ENCODE measurements at regions not wholly inside any gene's neighbourhood (a gene's known extent, or its start where the extent isn't known, plus 50 kb on each side); places are given as distances from the start of the nearest gene placed in this dataset.

- Histone ChIP-seq H3K9me3 (replicated peaks; ENCODE audit: control insufficient read depth, insufficient read depth, low read length) (no peaks in the 10 kb centered on the region), H3K36me3 (ENCODE audit: control insufficient read depth in 2 of 2, insufficient read depth in 2 of 2, low read length in 1 of 2) (no peaks in the 10 kb centered on the region), H4K20me1 (ENCODE audit: control insufficient read depth, insufficient read depth) (no peaks in the 10 kb centered on the region), H3K27ac (ENCODE audit: control insufficient read depth, insufficient read depth) (no peak overlapping the region), H3K79me2 (ENCODE audit: control insufficient read depth, insufficient read depth, low read length) (no peaks in the 10 kb centered on the region), H3K4me3 (no peak overlapping the region), H3K4me1 (ENCODE audit: control insufficient read depth, insufficient read depth, low read length) (no peaks in the 10 kb centered on the region), H2AFZ (ENCODE audit: control insufficient read depth, low read depth, low read length) (no peak overlapping the region), H3K27me3 (replicated peaks in 1 of 2; ENCODE audit: control insufficient read depth in 2 of 2, insufficient read depth in 2 of 2, low read length in 1 of 2) (peaks cover 1 to 8% of the 10 kb centered on the region in 2 experiments; a peak in 3 of 4 replicates), H3K9ac (ENCODE audit: control insufficient read depth, insufficient read depth, low read length) (no peak overlapping the region), H3K4me2 (ENCODE audit: control insufficient read depth, insufficient read depth) (no peak overlapping the region)
- intact Hi-C loops (cut with micrococcal nuclease; ENCODE audit: unreplicated experiment) (loop anchor here (1.0 to 10.0 kb wide), 5 partner anchors 190 to 660 kb away; no protein-coding TSS in a partner anchor), in situ Hi-C loops (cut with MboI) (loop anchor here (5.0 to 10.0 kb wide), 3 partner anchors 403 to 658 kb away; no protein-coding TSS in a partner anchor)
- TF ChIP-seq JUND (IDR thresholded peaks at IDR 0.05; ENCODE audit: low read depth, low read length) (no peak), POLR2AphosphoS2 (IDR thresholded peaks at IDR 0.05; ENCODE audit: low read depth, low read length) (no peak), GATAD2B (conservative IDR thresholded peaks at IDR 0.05; ENCODE audit: low read depth) (no peak), USF2 (IDR thresholded peaks at IDR 0.05; ENCODE audit: borderline replicate concordance, low read depth, low read length) (no peak), ZNF687 (IDR thresholded peaks at IDR 0.05) (no peak), USF1 (IDR thresholded peaks at IDR 0.05; ENCODE audit: borderline replicate concordance, extremely low read length, insufficient read depth, low read depth, low read length) (no peak), GABPA (IDR thresholded peaks at IDR 0.05; ENCODE audit: low read depth) (no peak), ZBTB33 (IDR thresholded peaks at IDR 0.05) (no peak), KDM1A (IDR thresholded peaks at IDR 0.05; ENCODE audit: borderline replicate concordance) (no peak), KLF5 (IDR thresholded peaks at IDR 0.05; ENCODE audit: partially characterized antibody) (no peak), CBFB (IDR thresholded peaks at IDR 0.05; ENCODE audit: low read depth) (no peak), MAX (IDR thresholded peaks at IDR 0.05; ENCODE audit: low read depth, low read length) (no peak)
- POLR2A ChIA-PET: interaction anchor here (1.0 kb wide), 1 partner anchor 410 kb away, joined by 5 read pairs; no protein-coding TSS in a partner anchor
- RAD21 ChIA-PET (ENCODE audit: unreplicated experiment): interaction anchor here (0.6 to 6.9 kb wide), 33 partner anchors 28 to 723 kb away, joined by 3 to 287 read pairs (median 4); partner anchors contain the start of genes FUT8 and MAX
- SMC1A ChIA-PET (ENCODE audit: uncharacterized antibody, unreplicated experiment): interaction anchor here (0.7 to 9.7 kb wide), 29 partner anchors 8 to 665 kb away, joined by 3 to 288 read pairs (median 4); partner anchors contain the start of gene FUT8
- CTCF ChIA-PET: interaction anchor here (0.7 to 10.8 kb wide), 58 partner anchors 8 to 805 kb away, joined by 3 to 323 read pairs (median 4); partner anchors contain the start of gene FUT8
- 1% methylated on average over 2 of the region's 2 CpGs for WGBS (ENCODE audit: insufficient coverage, insufficient replicate concordance, low lambda C conversion rate, missing lambda C conversion rate)
- DNase-seq (ENCODE audit: low read depth, low spot score): no peak
- FAIRE-seq: no peak
- no peak for ATAC-seq
- no TSS peak for BruUV-seq (replicated peaks)
Measured at GRCh38 chr14:65824978-65825299, 412.4 kb downstream of the FUT8 start.

Measured in GM12878 (cell line).